ENCODE measurements at regions not wholly inside any gene's neighbourhood (a gene's known extent, or its start where the extent isn't known, plus 50 kb on each side); places are given as distances from the start of the nearest gene placed in this dataset.

- Mint-ChIP-seq H3K27me3 (no peaks in the 10 kb centered on the region), H3K27ac (no peak overlapping the region), H3K4me3 (no peak overlapping the region), H3K9me3 (peaks cover under 1% of the 10 kb centered on the region), H3K36me3 (peaks cover 4% of the 10 kb centered on the region), H3K4me1 (ENCODE audit: unreplicated experiment) (peaks cover 5% of the 10 kb centered on the region)
- TF ChIP-seq, protein P1, sequence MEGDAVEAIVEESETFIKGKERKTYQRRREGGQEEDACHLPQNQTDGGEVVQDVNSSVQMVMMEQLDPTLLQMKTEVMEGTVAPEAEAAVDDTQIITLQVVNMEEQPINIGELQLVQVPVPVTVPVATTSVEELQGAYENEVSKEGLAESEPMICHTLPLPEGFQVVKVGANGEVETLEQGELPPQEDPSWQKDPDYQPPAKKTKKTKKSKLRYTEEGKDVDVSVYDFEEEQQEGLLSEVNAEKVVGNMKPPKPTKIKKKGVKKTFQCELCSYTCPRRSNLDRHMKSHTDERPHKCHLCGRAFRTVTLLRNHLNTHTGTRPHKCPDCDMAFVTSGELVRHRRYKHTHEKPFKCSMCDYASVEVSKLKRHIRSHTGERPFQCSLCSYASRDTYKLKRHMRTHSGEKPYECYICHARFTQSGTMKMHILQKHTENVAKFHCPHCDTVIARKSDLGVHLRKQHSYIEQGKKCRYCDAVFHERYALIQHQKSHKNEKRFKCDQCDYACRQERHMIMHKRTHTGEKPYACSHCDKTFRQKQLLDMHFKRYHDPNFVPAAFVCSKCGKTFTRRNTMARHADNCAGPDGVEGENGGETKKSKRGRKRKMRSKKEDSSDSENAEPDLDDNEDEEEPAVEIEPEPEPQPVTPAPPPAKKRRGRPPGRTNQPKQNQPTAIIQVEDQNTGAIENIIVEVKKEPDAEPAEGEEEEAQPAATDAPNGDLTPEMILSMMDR (conservative IDR thresholded peaks at IDR 0.05) = no peak
- no peak for DNase-seq (ENCODE audit: extremely low spot score, unreplicated experiment)
Measured at GRCh38 chr13:31962731-31963370, 68.7 kb upstream of the FRY start.

- H3K27me3 Mint-ChIP-seq = no peaks in the 10 kb centered on the region
- H3K27ac Mint-ChIP-seq = no peak overlapping the region
- TF ChIP-seq, protein P1 (conservative IDR thresholded peaks at IDR 0.05) = no peak
Measured at GRCh38 chr13:31963631-31964030, 67.9 kb upstream of the FRY start.

DNA sequence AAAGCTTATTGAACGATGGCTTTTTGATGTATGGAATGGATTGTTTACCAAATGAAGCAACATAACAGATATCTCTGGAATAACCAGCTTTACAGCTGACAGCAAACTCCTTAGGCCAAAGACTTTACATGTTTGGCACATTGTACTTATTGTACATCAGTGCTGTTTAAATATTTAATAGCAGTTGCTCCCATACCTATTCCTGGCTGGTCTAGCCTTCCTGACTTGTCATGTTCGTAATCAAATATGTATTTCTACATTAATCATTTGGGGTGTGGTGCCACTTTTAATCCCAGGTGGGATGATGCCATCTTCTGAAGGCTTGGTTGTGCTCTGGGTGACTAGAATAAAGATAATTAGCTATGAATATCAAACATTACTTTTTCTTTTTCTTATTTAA, 67.4 kb upstream of the FRY start:
- H3K36me3 Mint-ChIP-seq = peaks cover 6% of the 10 kb centered on the region
- H3K27me3 Mint-ChIP-seq = no peaks in the 10 kb centered on the region
- H3K9me3 Mint-ChIP-seq = peaks cover 7% of the 10 kb centered on the region
- no peak for DNase-seq (ENCODE audit: extremely low spot score, unreplicated experiment)
- TF ChIP-seq, protein P1 (conservative IDR thresholded peaks at IDR 0.05) = no peak
- peaks cover 10% of the 10 kb centered on the region for H3K4me1 Mint-ChIP-seq (ENCODE audit: unreplicated experiment)
- H3K27ac Mint-ChIP-seq = no peak overlapping the region
- H3K4me3 Mint-ChIP-seq = no peak overlapping the region

More at GRCh38 chr13:31963631-31964030, 67.9 kb upstream of the FRY start:
- DNase-seq (ENCODE audit: extremely low spot score, unreplicated experiment) = no peak
- Mint-ChIP-seq H3K4me3 (no peak overlapping the region), H3K36me3 (peaks cover 7% of the 10 kb centered on the region), H3K9me3 (peaks cover 7% of the 10 kb centered on the region), H3K4me1 (ENCODE audit: unreplicated experiment) (peaks cover 10% of the 10 kb centered on the region)

- H3K27ac Mint-ChIP-seq = peak overlapping the region; percentile 5
- DNase-seq (ENCODE audit: extremely low spot score, unreplicated experiment) = no peak
- H3K27me3 Mint-ChIP-seq = no peaks in the 10 kb centered on the region
- peaks cover 10% of the 10 kb centered on the region for H3K4me1 Mint-ChIP-seq (ENCODE audit: unreplicated experiment)
- peaks cover 6% of the 10 kb centered on the region for H3K36me3 Mint-ChIP-seq
- peaks cover 7% of the 10 kb centered on the region for H3K9me3 Mint-ChIP-seq
- TF ChIP-seq, protein P1 (conservative IDR thresholded peaks at IDR 0.05) = no peak
- H3K4me3 Mint-ChIP-seq = no peak overlapping the region
Measured at GRCh38 chr13:31965361-31966066, 66.1 kb upstream of the FRY start.

DNA sequence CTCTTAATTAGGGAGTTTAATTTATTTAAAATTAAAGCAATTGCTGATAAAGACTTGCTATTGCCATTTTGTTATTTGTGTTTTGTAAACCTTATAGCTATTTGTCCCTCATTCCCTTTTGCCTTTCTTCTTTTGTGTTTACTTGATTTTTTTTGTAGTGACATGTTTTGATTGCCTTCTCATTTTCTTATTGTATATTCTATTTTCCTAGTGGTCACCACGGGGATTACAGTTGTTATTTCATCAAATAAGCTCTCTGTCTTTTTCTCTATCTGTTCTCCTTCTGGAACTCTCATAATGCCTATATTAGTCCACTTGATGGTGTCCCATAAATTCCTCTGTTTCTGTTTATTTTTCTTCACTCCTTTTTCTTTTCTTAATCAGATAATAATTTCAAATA, 64.4 kb upstream of the FRY start:
- Mint-ChIP-seq H3K27me3 (no peaks in the 10 kb centered on the region), H3K36me3 (peaks cover 6% of the 10 kb centered on the region), H3K4me1 (ENCODE audit: unreplicated experiment) (peaks cover 10% of the 10 kb centered on the region), H3K4me3 (no peak overlapping the region), H3K27ac (no peak overlapping the region), H3K9me3 (peaks cover 7% of the 10 kb centered on the region)
- TF ChIP-seq, protein P1 (conservative IDR thresholded peaks at IDR 0.05) = peak; percentile 68
- no peak for DNase-seq (ENCODE audit: extremely low spot score, unreplicated experiment)
